B cell (primary cell): ENCODE measurements at regions not wholly inside any gene's neighbourhood (a gene's known extent, or its start where the extent isn't known, plus 50 kb on each side); places are given as distances from the start of the nearest gene placed in this dataset.

Experiments
- ATAC-seq: fragments of 200-7000 bp; cut with Tn5 transposase; one replicate; pipeline ENCODE4 v1.10.0; 2021; ENCODE audit warnings: low read depth, mild to moderate bottlenecking, moderate number of reproducible peaks, moderate library complexity
- CTCF ChIA-PET: fragments of 350-600 bp; sonication (Branson Sonifier 250); formaldehyde crosslinking; loops from one replicate; lab custom pipeline; 2021; ENCODE audit warnings: antibody characterized with exemption, inconsistent platforms; lab: Charles Lee
- POLR2A ChIA-PET: fragments of 350-600 bp; sonication (Branson Sonifier 250); formaldehyde crosslinking; loops from one replicate; lab custom pipeline; 2021; ENCODE audit warnings: antibody characterized with exemption; lab: Charles Lee
- DNase-seq: peaks from one replicate; pipeline ENCODE4 v3.0.0; 2013
- H2AFZ ChIP-seq: 2 replicates; pipeline ENCODE4 v1.6.1; 2012; ENCODE audit warnings: mild to moderate bottlenecking, low read depth, low read length; ENCODE audit not compliant: insufficient read depth, poor library complexity, severe bottlenecking
- H3K27ac ChIP-seq, 2 donors: 1 replicate in 1 of 2; 2 replicates in 1 of 2; pipeline ENCODE4 v1.5.1; 2012 to 2013; ENCODE audit warnings: low read length in 2 of 2, mild to moderate bottlenecking in 2 of 2, moderate library complexity in 1 of 2
- H3K27me3 ChIP-seq, 4 experiments: fragments of 200-600 bp in 1 of 4; sonication (generic) in 1 of 4; replicated peaks in 1 of 4; 1 replicate in 2 of 4; 2 replicates in 2 of 4; pipeline versions ENCODE4 v1.6.1 to v1.7.0; 2013 to 2016; ENCODE audit warnings: low read length in 3 of 4, mild to moderate bottlenecking in 2 of 4, mixed read lengths in 1 of 4, moderate library complexity in 1 of 4; ENCODE audit not compliant: insufficient read depth in 4 of 4, control insufficient read depth in 3 of 4; ENCODE audit errors: control extremely low read depth in 1 of 4
- H3K36me3 ChIP-seq, 2 experiments: replicated peaks in 1 of 2; 1 replicate in 1 of 2; 2 replicates in 1 of 2; pipeline versions ENCODE4 v1.6.1 to v1.7.1; 2013; ENCODE audit warnings: low read length in 1 of 2; ENCODE audit not compliant: insufficient read depth in 2 of 2, control insufficient read depth in 1 of 2; ENCODE audit errors: control extremely low read depth in 1 of 2, extremely low read depth in 1 of 2
- H3K4me1 ChIP-seq, 2 donors: fragments of 200-600 bp in 1 of 2; sonication (generic) in 1 of 2; 1 replicate in 1 of 2; 2 replicates in 1 of 2; pipeline versions ENCODE4 v1.5.1 to v1.6.1; 2013 to 2017; ENCODE audit warnings: low read length in 2 of 2; ENCODE audit not compliant: control insufficient read depth in 2 of 2, insufficient read depth in 2 of 2
- H3K4me2 ChIP-seq: replicated peaks from 2 replicates; pipeline ENCODE3; 2012; ENCODE audit warnings: mild to moderate bottlenecking, low read depth, low read length; ENCODE audit not compliant: poor library complexity, severe bottlenecking
- H3K4me3 ChIP-seq, 5 experiments: fragments of 200-600 bp in 1 of 5; sonication (generic) in 1 of 5; 1 replicate in 3 of 5; 2 replicates in 2 of 5; pipeline versions ENCODE4 v1.5.1 to v1.7.0; 2011 to 2016; ENCODE audit warnings: low read length in 4 of 5, mild to moderate bottlenecking in 4 of 5, low read depth in 2 of 5, control low read depth in 1 of 5, moderate library complexity in 1 of 5; ENCODE audit not compliant: insufficient read depth in 1 of 5; ENCODE audit errors: control extremely low read depth in 1 of 5, extremely low read depth in 1 of 5
- H3K79me2 ChIP-seq: fragments of 200-600 bp; sonication (generic); one replicate; pipeline ENCODE4 v1.6.0; 2016; ENCODE audit warnings: low read length; ENCODE audit not compliant: control insufficient read depth, insufficient read depth
- H3K9ac ChIP-seq: fragments of 200-600 bp; sonication (generic); 2 replicates; pipeline ENCODE4 v1.6.1; 2017; ENCODE audit warnings: mild to moderate bottlenecking, low read length, moderate library complexity
- H3K9me3 ChIP-seq, 3 donors: one replicate each; pipeline versions ENCODE4 v1.6.1 to v1.7.1; 2013; ENCODE audit warnings: low read length in 2 of 3; ENCODE audit not compliant: control insufficient read depth in 2 of 3, insufficient read depth in 1 of 3; ENCODE audit errors: control extremely low read depth in 1 of 3
- H4K20me1 ChIP-seq: 2 replicates; pipeline ENCODE4 v1.6.0; 2012; ENCODE audit warnings: mild to moderate bottlenecking, low read length; ENCODE audit not compliant: insufficient read depth, control insufficient read depth, poor library complexity, severe bottlenecking
- H3K27ac Mint-ChIP-seq: one replicate; pipeline ENCODE4 v1.8.0; 2021; ENCODE audit warnings: mixed read lengths
- H3K27me3 Mint-ChIP-seq: one replicate; pipeline ENCODE4 v1.8.0; 2021; ENCODE audit warnings: mixed read lengths
- H3K4me1 Mint-ChIP-seq: one replicate; pipeline ENCODE4 v1.8.0; 2021; ENCODE audit warnings: mixed read lengths
- H3K4me3 Mint-ChIP-seq: one replicate; pipeline ENCODE4 v1.8.0; 2021; ENCODE audit warnings: mixed read lengths
- H3K9me3 Mint-ChIP-seq: one replicate; pipeline ENCODE4 v1.8.0; 2022; ENCODE audit warnings: mixed read lengths; ENCODE audit not compliant: insufficient read depth
- EZH2 ChIP-seq: IDR thresholded peaks from 2 replicates; pipeline ENCODE4 v1.6.1; 2012; ENCODE audit warnings: borderline replicate concordance, low read depth, mild to moderate bottlenecking, moderate library complexity, low read length; ENCODE audit not compliant: insufficient read depth, poor library complexity, severe bottlenecking
- WGBS: methylation state at CpG from one replicate; pipeline ENCODE4 v1.1.5; 2013; ENCODE audit warnings: missing lambda C conversion rate; ENCODE audit not compliant: insufficient coverage; 5-methylcytosine and 5-hydroxymethylcytosine counted together
- intact Hi-C: fragments of 100-400 bp; cut with micrococcal nuclease; formaldehyde crosslinking; loops from one replicate; pipeline ENCODE4 v1.10.0; 2022
- TF ChIP-seq, protein P1 (sequence below): fragments of 200-600 bp; IDR thresholded peaks from one replicate; pipeline ENCODE4 v1.8.0; 2022; ENCODE audit warnings: antibody characterized with exemption, mild to moderate bottlenecking

DNA sequence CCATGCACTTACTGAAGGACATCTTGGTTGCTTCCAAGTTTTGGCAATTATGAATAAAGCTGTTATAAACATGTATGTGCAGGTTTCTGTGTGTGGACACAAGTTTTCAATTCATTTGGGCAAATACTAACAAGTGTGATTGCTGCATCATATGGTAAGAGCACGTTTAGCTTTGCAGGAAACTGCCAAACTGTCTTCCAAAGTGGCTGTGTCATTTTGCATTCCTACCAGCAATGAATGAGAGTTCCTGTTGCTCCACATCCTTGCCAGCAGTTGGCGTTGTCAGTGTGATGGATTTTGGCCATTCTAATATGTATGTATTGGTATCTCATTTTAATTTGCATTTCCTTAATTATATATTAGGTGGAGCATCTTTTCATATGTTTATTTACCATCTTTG, 280.1 kb downstream of the SV2B start:
- 27% methylated on average over 1 of the region's 2 CpGs for WGBS
- CTCF ChIA-PET: no interaction called here

DNA sequence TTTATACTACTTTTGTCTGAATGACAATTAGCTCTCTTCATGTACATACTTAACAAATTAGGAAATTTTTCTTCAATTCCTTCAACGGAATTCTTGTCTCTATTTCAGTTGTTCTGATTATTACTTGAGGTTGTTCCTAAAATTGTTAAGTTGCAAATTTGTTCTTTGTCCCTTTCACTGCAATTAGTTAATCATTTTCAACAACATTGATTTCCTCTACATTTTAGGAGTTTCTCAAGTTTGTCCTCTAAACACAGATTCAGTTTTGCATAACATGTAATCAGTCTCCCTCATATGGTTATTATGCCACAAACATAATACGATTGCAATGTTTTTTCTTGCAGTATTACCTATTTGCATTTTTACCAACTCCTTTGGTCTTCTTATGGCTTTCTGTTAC, 283.5 kb downstream of the SV2B start:
- Histone ChIP-seq H3K4me1 (no peaks in the 10 kb centered on the region), H3K4me2 (no peak overlapping the region), H3K27me3 (no peaks in the 10 kb centered on the region), H3K36me3 (no peaks in the 10 kb centered on the region), H2AFZ (no peak overlapping the region), H3K9me3 (no peaks in the 10 kb centered on the region), H3K4me3 (no peak overlapping the region), H4K20me1 (no peaks in the 10 kb centered on the region), H3K79me2 (no peaks in the 10 kb centered on the region), H3K9ac (no peak overlapping the region), H3K27ac (no peak overlapping the region)
- ATAC-seq (no peak), DNase-seq (no peak)
- POLR2A ChIA-PET: no interaction called here
- CTCF ChIA-PET: no interaction called here
- TF ChIP-seq EZH2: no peak
- TF ChIP-seq, protein P1, sequence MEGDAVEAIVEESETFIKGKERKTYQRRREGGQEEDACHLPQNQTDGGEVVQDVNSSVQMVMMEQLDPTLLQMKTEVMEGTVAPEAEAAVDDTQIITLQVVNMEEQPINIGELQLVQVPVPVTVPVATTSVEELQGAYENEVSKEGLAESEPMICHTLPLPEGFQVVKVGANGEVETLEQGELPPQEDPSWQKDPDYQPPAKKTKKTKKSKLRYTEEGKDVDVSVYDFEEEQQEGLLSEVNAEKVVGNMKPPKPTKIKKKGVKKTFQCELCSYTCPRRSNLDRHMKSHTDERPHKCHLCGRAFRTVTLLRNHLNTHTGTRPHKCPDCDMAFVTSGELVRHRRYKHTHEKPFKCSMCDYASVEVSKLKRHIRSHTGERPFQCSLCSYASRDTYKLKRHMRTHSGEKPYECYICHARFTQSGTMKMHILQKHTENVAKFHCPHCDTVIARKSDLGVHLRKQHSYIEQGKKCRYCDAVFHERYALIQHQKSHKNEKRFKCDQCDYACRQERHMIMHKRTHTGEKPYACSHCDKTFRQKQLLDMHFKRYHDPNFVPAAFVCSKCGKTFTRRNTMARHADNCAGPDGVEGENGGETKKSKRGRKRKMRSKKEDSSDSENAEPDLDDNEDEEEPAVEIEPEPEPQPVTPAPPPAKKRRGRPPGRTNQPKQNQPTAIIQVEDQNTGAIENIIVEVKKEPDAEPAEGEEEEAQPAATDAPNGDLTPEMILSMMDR: no peak
- Mint-ChIP-seq H3K4me3 (no peak overlapping the region), H3K9me3 (no peaks in the 10 kb centered on the region), H3K27ac (no peak overlapping the region), H3K27me3 (no peaks in the 10 kb centered on the region), H3K4me1 (no peaks in the 10 kb centered on the region)
- no CpG with 5 or more reads among the region's 2 CpGs for WGBS
- intact Hi-C loops: no loop called here

More for the DNA sequence above, 280.1 kb downstream of the SV2B start:
- no peak overlapping the region for H3K27ac ChIP-seq
- TF ChIP-seq, protein P1: no peak
- TF ChIP-seq EZH2: no peak
- intact Hi-C loops: no loop called here
- no peaks in the 10 kb centered on the region for H3K9me3 ChIP-seq
- no peak for DNase-seq
- no peaks in the 10 kb centered on the region for H4K20me1 ChIP-seq
- H3K27ac Mint-ChIP-seq: no peak overlapping the region
- no peaks in the 10 kb centered on the region for H3K79me2 ChIP-seq
- no peak overlapping the region for H3K4me3 ChIP-seq
- POLR2A ChIA-PET: no interaction called here
- H3K9me3 Mint-ChIP-seq: no peaks in the 10 kb centered on the region
- H3K4me1 Mint-ChIP-seq: no peaks in the 10 kb centered on the region
- no peak for ATAC-seq
- H3K36me3 ChIP-seq: no peaks in the 10 kb centered on the region
- H3K4me2 ChIP-seq: no peak overlapping the region
- no peaks in the 10 kb centered on the region for H3K27me3 ChIP-seq
- H3K27me3 Mint-ChIP-seq: peaks cover 5% of the 10 kb centered on the region
- no peak overlapping the region for H3K4me3 Mint-ChIP-seq
- H3K4me1 ChIP-seq: no peaks in the 10 kb centered on the region
- no peak overlapping the region for H2AFZ ChIP-seq
- H3K9ac ChIP-seq: no peak overlapping the region
